ENCODE measurements at regions not wholly inside any gene's neighbourhood (a gene's known extent, or its start where the extent isn't known, plus 50 kb on each side); places are given as distances from the start of the nearest gene placed in this dataset.

GRCh38 chr10:131547129-131547799, 235.7 kb upstream of the TCERG1L start:
- no peak for TF ChIP-seq CTCF (conservative IDR thresholded peaks at IDR 0.05; ENCODE audit: low read depth, low read length)
- no peak for TF ChIP-seq EZH2 (IDR thresholded peaks at IDR 0.05; ENCODE audit: borderline replicate concordance, low read depth, low read length, poor library complexity, severe bottlenecking)
